ENCODE measurements at regions not wholly inside any gene's neighbourhood (a gene's known extent, or its start where the extent isn't known, plus 50 kb on each side); places are given as distances from the start of the nearest gene placed in this dataset.

DNA sequence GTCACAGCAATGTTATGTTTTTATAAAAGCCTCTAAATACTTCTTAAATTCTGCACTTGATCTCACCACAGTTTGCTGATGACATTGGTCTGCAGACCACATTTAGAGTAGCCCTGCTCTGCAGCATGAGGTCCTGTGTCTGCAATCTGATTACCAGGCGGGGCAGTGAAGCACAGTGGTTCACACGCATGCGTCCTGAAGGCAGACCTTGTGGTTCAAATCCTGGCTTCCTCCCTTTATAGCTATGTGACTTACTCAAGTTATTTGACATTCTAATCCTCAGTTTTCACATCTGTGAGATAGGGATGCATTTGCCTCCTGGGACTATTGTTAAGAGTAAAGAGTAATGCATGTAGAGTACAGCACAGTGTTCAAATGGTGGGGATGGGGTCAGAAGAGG lies 50.3 kb downstream of the BMAL2 start:
- DNase-seq: no peak

DNA sequence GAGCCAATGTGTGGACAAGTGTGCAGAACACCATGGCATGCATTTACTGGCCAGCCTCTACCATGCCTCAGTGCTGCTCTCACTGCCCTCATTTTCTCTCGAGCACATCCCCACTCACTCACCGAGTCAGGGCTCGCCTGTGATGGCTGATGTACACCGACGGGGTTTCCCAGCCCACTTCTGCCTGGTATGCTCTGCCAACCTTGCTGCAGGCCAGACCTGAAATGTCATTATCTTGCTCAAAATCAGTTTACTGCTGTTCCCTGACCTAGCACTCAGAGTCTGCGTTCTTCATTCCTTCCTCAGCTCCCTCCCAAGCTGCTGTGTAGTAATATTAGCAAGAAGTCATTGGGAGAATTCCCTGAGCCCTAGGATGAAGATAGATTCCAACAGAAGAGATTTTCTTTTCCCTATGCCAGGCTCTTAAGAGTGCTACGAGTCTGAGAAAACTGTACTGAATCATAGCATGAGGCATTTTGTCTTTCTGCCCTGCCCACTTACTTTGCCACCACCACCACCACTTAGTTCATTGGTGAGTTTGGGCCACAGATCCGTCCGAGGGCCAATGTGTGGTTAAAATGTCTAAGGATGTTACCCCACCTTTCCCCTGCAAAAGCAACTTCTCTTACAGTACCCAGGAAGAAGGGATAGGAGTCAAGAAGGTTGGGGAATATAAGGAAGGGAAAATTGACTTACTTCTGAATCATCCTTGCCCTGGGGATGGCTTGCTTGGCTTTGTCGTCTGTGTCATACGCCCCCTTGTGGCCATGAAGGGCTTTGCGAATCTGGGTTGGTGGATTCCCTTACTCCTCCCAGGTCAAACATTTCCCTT lies 51.0 kb downstream of the BMAL2 start:
- DNase-seq: peak; percentile 42

GRCh38 chr12:27384261-27384590 lies 51.6 kb downstream of the BMAL2 start:
- no peak for DNase-seq

GRCh38 chr12:27385766-27386564 lies 53.3 kb downstream of the BMAL2 start:
- DNase-seq: no peak

- DNase-seq: no peak
Observed at GRCh38 chr12:27387473-27387872, 54.8 kb downstream of the BMAL2 start.

DNA sequence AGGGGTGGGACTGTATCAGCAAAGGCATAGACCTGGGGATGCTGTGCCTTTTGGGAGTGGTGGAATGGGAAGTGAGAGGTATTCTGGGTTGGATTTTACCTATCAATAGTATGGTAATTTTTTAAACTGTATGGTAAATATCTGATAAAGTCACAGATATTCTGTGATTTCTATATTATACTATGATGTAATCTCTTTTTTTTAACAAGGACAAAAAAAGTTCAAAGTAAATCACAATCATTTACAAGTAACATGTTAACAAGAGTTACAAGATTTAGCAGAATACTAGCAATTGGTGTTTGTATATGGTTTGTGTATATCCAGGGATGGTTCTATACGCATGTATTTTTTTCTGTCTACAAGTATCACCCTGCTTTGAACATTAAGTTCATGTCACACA lies 56.0 kb downstream of the BMAL2 start:
- no peak for DNase-seq

- DNase-seq: no peak
Observed at GRCh38 chr12:27394676-27395075, 51.9 kb upstream of the SMCO2 start.

GRCh38 chr12:27396216-27396815 lies 50.2 kb upstream of the SMCO2 start:
- no peak for DNase-seq

Measured in NCI-H446 treated with DMSO at 0.1 percent for 48 hours (cell line).